Sigmoid colon (tissue), 6 donors: ENCODE measurements at regions not wholly inside any gene's neighbourhood (a gene's known extent, or its start where the extent isn't known, plus 50 kb on each side); places are given as distances from the start of the nearest gene placed in this dataset.

Source experiments
- DNase-seq: peaks from one replicate; pipeline ENCODE4 v3.0.0-alpha.2; 2019
- H3K27ac ChIP-seq, 4 donors: fragments of 200-600 bp; sonication (generic); one replicate each; pipeline ENCODE4 v1.5.1; 2016 to 2019; ENCODE audit warnings: mild to moderate bottlenecking in 1 of 4
- H3K27me3 ChIP-seq, 3 donors: fragments of 200-600 bp; sonication (generic); one replicate each; pipeline ENCODE4 v1.5.1; 2019; ENCODE audit warnings: mild to moderate bottlenecking in 1 of 3
- H3K36me3 ChIP-seq, 4 donors: fragments of 200-600 bp; sonication (generic); one replicate each; pipeline ENCODE4 v1.5.1; 2016 to 2019
- H3K4me1 ChIP-seq, 4 donors: fragments of 200-600 bp; sonication (generic); one replicate each; pipeline ENCODE4 v1.5.1; 2017 to 2019
- H3K4me3 ChIP-seq, 4 donors: fragments of 200-600 bp; sonication (generic); one replicate each; pipeline ENCODE4 v1.5.1; 2017 to 2019; ENCODE audit warnings: mild to moderate bottlenecking in 2 of 4, moderate library complexity in 1 of 4
- H3K9me3 ChIP-seq, 4 donors: fragments of 200-600 bp in 3 of 4; sonication (generic) in 3 of 4; one replicate each; pipeline versions ENCODE4 v1.5.1 to v1.6.1; 2013 to 2019
- EP300 ChIP-seq, 4 donors: sonication (generic); formaldehyde crosslinking; IDR thresholded peaks; one replicate each; pipeline ENCODE4 v1.6.1; 2017; ENCODE audit warnings: antibody characterized with exemption in 4 of 4
- POLR2A ChIP-seq, 2 donors: fragments of 450-650 bp; IDR thresholded peaks; one replicate each; pipeline ENCODE4 v1.6.1; 2016; ENCODE audit warnings: antibody characterized with exemption in 2 of 2, mild to moderate bottlenecking in 2 of 2, moderate library complexity in 2 of 2
- POLR2AphosphoS5 ChIP-seq, 4 donors: sonication (generic); formaldehyde crosslinking; IDR thresholded peaks; one replicate each; pipeline ENCODE4 v1.6.1; 2017; ENCODE audit warnings: antibody characterized with exemption in 4 of 4
- WGBS, 2 donors: extraction: QIAGEN DNeasy Blood & Tissue Kit; methylation state at CpG; one replicate each; pipeline ENCODE4 v1.1.7; 2013; 5-methylcytosine and 5-hydroxymethylcytosine counted together
- intact Hi-C: fragments of 100-400 bp; cut with DNase I; formaldehyde crosslinking; loops from one replicate; pipeline ENCODE4 v1.15.1; 2023
- TF ChIP-seq, protein P1 (sequence below), 4 experiments: fragments of 450-650 bp in 3 of 4; fragments of 200-600 bp in 1 of 4; IDR thresholded peaks; one replicate each; pipeline ENCODE4 v1.5.1; 2016 to 2019; ENCODE audit warnings: antibody characterized with exemption in 4 of 4, mild to moderate bottlenecking in 3 of 4, moderate library complexity in 2 of 4
- donor health status: healthy with polysubstance abuse.
- donor health status: healthy.

DNA sequence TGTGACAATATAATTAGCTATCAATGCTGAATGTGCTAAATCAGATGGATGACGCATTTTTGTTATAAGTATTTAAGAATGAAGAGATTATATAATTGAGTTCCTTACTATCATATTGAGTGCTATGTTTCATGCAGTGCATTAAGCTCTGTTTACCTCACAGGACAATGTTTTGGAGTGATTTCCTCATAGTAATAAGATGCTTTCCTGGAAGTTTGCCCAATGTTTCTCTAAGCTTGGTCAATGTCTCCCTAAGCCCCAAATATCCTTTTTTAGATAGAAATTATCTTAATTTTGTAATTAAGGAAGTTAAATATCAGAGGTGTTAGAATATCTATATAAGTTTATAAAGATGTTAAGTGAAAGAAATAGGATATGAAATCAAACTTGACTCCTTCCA, 489.6 kb downstream of the MMUT start:
- DNase-seq: no peak
- Histone ChIP-seq H3K27me3 (no peaks in the 10 kb centered on the region), H3K36me3 (no peaks in the 10 kb centered on the region), H3K4me3 (no peak overlapping the region), H3K9me3 (peaks cover 0 to 1% (median 0%) of the 10 kb centered on the region in 4 donors), H3K27ac (no peak overlapping the region), H3K4me1 (no peaks in the 10 kb centered on the region)
- TF ChIP-seq POLR2AphosphoS5 (IDR thresholded peaks at IDR 0.05) (no peak), EP300 (IDR thresholded peaks at IDR 0.05) (no peak), POLR2A (IDR thresholded peaks at IDR 0.05) (no peak)
- TF ChIP-seq, protein P1, sequence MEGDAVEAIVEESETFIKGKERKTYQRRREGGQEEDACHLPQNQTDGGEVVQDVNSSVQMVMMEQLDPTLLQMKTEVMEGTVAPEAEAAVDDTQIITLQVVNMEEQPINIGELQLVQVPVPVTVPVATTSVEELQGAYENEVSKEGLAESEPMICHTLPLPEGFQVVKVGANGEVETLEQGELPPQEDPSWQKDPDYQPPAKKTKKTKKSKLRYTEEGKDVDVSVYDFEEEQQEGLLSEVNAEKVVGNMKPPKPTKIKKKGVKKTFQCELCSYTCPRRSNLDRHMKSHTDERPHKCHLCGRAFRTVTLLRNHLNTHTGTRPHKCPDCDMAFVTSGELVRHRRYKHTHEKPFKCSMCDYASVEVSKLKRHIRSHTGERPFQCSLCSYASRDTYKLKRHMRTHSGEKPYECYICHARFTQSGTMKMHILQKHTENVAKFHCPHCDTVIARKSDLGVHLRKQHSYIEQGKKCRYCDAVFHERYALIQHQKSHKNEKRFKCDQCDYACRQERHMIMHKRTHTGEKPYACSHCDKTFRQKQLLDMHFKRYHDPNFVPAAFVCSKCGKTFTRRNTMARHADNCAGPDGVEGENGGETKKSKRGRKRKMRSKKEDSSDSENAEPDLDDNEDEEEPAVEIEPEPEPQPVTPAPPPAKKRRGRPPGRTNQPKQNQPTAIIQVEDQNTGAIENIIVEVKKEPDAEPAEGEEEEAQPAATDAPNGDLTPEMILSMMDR (IDR thresholded peaks at IDR 0.05): no peak
- WGBS, 2 donors: 83 to 94% methylated on average over 1 of the region's 1 CpG
- intact Hi-C loops: no loop called here

DNA sequence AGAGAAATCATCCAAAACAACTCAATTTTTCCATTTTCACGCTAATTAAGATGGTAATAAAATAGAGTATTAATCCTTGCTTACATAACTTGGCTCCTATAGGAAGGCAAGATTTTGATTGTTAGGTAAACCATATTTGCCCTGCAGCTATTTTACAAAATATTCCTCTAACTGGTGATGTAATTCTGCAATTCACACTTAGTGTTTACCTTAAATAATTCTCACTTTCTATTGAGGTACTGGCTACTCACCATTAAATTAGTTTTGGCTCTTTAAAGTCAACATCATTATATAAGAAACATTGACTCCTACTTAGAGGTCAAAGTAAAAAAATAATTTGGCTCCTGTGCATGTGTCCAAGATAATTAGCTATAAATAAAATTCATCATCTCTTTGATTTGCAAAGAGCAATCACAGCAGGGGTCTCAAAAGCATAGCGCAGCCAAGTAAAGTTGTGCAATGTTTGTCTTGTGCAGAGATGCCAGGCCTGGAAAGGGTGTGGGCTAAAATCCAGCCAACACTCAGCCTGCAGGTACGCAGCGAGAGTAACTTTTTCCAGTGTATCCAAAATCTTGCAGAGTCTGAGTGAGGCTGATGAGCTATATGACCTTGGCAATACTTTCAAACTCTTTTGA, 501.2 kb downstream of the MMUT start:
- no peaks in the 10 kb centered on the region for H3K36me3 ChIP-seq
- WGBS, 2 donors: 79 to 86% methylated on average over 4 of the region's 4 CpGs
- H3K9me3 ChIP-seq: no peaks in the 10 kb centered on the region
- TF ChIP-seq, protein P1 (IDR thresholded peaks at IDR 0.05): no peak
- TF ChIP-seq POLR2A (IDR thresholded peaks at IDR 0.05): no peak
- no peak for TF ChIP-seq POLR2AphosphoS5 (IDR thresholded peaks at IDR 0.05)
- no peak for TF ChIP-seq EP300 (IDR thresholded peaks at IDR 0.05)
- H3K27ac ChIP-seq: no peak overlapping the region
- H3K27me3 ChIP-seq: no peaks in the 10 kb centered on the region
- no peaks in the 10 kb centered on the region for H3K4me1 ChIP-seq
- DNase-seq: no peak
- H3K4me3 ChIP-seq: no peak overlapping the region
- intact Hi-C loops: no loop called here

DNA sequence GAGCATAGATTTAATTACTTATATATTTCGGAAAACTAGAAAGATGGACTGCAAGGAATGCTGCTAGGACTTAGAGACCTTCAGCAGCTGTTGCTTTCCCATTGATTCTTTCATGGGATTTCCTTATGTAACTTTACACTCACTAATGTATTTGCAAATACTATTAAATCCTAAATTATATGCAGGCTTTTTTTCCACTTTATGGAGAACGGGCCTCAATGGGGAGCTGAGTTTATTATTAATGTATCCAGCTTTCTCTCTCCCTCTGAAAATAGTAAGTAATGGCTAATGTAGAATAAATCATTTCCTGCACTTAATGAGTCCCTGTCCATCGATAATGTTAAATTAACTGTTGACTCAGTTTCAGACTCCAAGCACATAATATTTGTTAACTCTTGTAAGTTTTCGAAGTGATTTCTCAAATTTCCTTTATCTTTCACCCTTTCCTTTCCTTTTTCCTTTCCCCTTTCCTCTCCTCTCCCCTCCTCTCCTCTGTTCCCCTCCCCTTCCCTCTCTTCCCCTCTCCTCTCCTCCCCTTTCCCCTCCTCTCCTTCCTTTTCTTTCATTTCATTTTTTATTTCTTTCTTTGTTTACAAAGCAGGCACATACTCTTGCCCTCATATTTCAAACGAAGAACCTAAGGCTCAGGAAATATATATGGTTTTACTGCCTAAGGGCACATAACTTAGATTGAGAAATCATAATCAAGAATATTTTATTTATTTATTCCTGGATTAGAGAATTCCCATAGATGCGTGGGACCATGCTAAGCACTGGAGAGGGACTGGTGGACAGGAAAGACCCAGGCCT, 503.6 kb downstream of the MMUT start:
- DNase-seq: no peak
- Histone ChIP-seq H3K27ac (no peak overlapping the region), H3K4me3 (no peak overlapping the region), H3K4me1 (no peaks in the 10 kb centered on the region), H3K9me3 (no peaks in the 10 kb centered on the region), H3K27me3 (no peaks in the 10 kb centered on the region), H3K36me3 (no peaks in the 10 kb centered on the region)
- intact Hi-C loops: no loop called here
- WGBS, 2 donors: 73 to 81% methylated on average over 6 of the region's 6 CpGs
- no peak for TF ChIP-seq EP300 (IDR thresholded peaks at IDR 0.05)
- TF ChIP-seq POLR2A (IDR thresholded peaks at IDR 0.05): no peak
- TF ChIP-seq POLR2AphosphoS5 (IDR thresholded peaks at IDR 0.05): no peak
- TF ChIP-seq, protein P1 (IDR thresholded peaks at IDR 0.05): no peak

DNA sequence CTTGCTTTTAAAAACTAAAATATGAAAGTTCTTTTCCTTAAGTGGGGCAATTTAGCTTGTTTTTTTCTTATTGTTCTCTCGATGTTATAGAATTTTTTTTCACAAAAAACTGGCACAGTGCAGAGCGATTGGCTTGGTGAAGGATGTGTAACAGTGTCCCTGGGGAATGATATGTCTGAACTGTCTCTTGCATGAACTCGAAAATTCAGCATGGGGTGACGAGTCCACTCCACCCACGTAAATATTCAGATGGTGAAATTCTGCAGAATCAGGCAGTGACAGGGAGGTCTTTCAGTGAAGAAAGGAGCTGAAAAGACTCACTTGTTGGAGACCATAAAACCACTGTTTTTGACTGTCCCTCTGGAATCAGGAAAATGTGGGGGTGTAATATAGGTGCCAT, 505.3 kb downstream of the MMUT start:
- TF ChIP-seq, protein P1 (IDR thresholded peaks at IDR 0.05): no peak
- TF ChIP-seq POLR2AphosphoS5 (IDR thresholded peaks at IDR 0.05): no peak
- TF ChIP-seq EP300 (IDR thresholded peaks at IDR 0.05): no peak
- no peak overlapping the region for H3K4me3 ChIP-seq
- H3K36me3 ChIP-seq: no peaks in the 10 kb centered on the region
- WGBS, 2 donors: 84 to 86% methylated on average over 5 of the region's 5 CpGs
- no peaks in the 10 kb centered on the region for H3K9me3 ChIP-seq
- intact Hi-C loops: no loop called here
- H3K27me3 ChIP-seq: no peaks in the 10 kb centered on the region
- no peak for DNase-seq
- H3K27ac ChIP-seq: no peak overlapping the region
- no peaks in the 10 kb centered on the region for H3K4me1 ChIP-seq
